ENCODE measurements at regions not wholly inside any gene's neighbourhood (a gene's known extent, or its start where the extent isn't known, plus 50 kb on each side); places are given as distances from the start of the nearest gene placed in this dataset.

DNA sequence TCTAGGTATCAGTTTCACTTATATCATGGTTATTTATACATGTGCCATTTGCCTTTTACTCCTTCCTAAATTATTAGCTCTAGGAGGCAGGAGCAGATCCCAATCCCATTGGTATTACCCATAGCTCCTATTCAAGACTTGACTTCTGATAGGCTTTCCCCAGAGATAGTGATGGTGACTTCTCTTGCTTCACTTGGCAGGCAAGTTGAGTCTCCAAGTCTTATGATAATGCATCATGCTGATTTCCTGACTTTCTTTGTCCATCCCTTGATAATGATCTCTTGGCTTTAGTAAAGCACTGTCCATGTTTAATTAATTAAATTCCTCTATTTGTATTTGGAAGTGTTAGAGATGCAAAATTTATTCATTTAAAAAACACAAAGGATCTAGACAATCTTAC lies 253.5 kb upstream of the ADAMTS5 start:
- no peaks in the 10 kb centered on the region for H3F3A ChIP-seq (replicated peaks; ENCODE audit: low read depth)
- no peaks in the 10 kb centered on the region for H3K36me3 ChIP-seq (ENCODE audit: insufficient read depth)
- H2AFZ ChIP-seq = no peak overlapping the region
- no peak overlapping the region for H3K27ac Mint-ChIP-seq
- no peak overlapping the region for H3K4me3 ChIP-seq
- TF ChIP-seq, protein P1, sequence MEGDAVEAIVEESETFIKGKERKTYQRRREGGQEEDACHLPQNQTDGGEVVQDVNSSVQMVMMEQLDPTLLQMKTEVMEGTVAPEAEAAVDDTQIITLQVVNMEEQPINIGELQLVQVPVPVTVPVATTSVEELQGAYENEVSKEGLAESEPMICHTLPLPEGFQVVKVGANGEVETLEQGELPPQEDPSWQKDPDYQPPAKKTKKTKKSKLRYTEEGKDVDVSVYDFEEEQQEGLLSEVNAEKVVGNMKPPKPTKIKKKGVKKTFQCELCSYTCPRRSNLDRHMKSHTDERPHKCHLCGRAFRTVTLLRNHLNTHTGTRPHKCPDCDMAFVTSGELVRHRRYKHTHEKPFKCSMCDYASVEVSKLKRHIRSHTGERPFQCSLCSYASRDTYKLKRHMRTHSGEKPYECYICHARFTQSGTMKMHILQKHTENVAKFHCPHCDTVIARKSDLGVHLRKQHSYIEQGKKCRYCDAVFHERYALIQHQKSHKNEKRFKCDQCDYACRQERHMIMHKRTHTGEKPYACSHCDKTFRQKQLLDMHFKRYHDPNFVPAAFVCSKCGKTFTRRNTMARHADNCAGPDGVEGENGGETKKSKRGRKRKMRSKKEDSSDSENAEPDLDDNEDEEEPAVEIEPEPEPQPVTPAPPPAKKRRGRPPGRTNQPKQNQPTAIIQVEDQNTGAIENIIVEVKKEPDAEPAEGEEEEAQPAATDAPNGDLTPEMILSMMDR (conservative IDR thresholded peaks at IDR 0.05; ENCODE audit: low read depth in 2 of 2) = no peak
- TF ChIP-seq CREB1 (CRISPR knock-in tag; IDR thresholded peaks at IDR 0.05; ENCODE audit: low read depth) (no peak), ZNF331 (CRISPR knock-in tag; IDR thresholded peaks at IDR 0.05; ENCODE audit: low read depth) (no peak), JUNB (IDR thresholded peaks at IDR 0.05; ENCODE audit: unreplicated experiment) (no peak)
- TF ChIP-seq, protein P2, sequence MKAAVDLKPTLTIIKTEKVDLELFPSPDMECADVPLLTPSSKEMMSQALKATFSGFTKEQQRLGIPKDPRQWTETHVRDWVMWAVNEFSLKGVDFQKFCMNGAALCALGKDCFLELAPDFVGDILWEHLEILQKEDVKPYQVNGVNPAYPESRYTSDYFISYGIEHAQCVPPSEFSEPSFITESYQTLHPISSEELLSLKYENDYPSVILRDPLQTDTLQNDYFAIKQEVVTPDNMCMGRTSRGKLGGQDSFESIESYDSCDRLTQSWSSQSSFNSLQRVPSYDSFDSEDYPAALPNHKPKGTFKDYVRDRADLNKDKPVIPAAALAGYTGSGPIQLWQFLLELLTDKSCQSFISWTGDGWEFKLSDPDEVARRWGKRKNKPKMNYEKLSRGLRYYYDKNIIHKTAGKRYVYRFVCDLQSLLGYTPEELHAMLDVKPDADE (IDR thresholded peaks at IDR 0.05) = no peak
- no peaks in the 10 kb centered on the region for H3K79me2 ChIP-seq (replicated peaks; ENCODE audit: insufficient read depth)
- H4K20me1 ChIP-seq (replicated peaks; ENCODE audit: insufficient read depth) = no peaks in the 10 kb centered on the region
- ATAC-seq (no peak), DNase-seq (ENCODE audit: low spot score) (no peak)
- H3K9me3 Mint-ChIP-seq = no peaks in the 10 kb centered on the region
- no peaks in the 10 kb centered on the region for H3K27me3 Mint-ChIP-seq (ENCODE audit: insufficient read depth, low read depth, poor library complexity)
- no peaks in the 10 kb centered on the region for H3K36me3 Mint-ChIP-seq (ENCODE audit: low read depth)
- H3K27me3 ChIP-seq (ENCODE audit: insufficient read depth) = no peaks in the 10 kb centered on the region
- H3K9me2 ChIP-seq (ENCODE audit: insufficient read depth) = no peaks in the 10 kb centered on the region
- peaks cover 16% of the 10 kb centered on the region for H3K4me1 ChIP-seq (ENCODE audit: insufficient read depth)
- H3K4me3 Mint-ChIP-seq = no peak overlapping the region
- H3K4me2 ChIP-seq = no peak overlapping the region
- H3K27ac ChIP-seq (ENCODE audit: low read depth) = no peak overlapping the region
- peaks cover 17% of the 10 kb centered on the region for H3K4me1 Mint-ChIP-seq

DNA sequence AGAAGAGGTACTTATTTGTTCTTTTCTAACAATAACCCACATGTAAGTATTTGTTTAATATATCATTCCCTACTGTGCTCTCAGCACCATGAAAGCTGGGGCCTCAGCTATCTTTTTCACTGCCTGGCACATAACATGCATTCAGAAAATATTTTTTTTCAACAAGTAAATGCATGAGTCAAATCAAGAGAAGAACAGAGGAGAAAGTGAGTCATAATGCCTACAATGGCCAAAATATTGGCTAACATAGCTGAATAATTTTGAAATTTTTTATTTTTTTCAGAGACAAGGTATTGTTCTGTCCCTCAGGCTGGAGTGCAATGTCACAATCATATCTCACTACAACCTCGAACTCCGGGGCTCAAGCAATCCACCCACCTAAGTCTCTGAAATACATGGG lies 252.2 kb upstream of the ADAMTS5 start:
- no peaks in the 10 kb centered on the region for H3K9me2 ChIP-seq (ENCODE audit: insufficient read depth)
- Mint-ChIP-seq H3K36me3 (ENCODE audit: low read depth) (no peaks in the 10 kb centered on the region), H3K4me3 (no peak overlapping the region), H3K27ac (no peak overlapping the region), H3K9me3 (no peaks in the 10 kb centered on the region), H3K27me3 (ENCODE audit: insufficient read depth, low read depth, poor library complexity) (no peaks in the 10 kb centered on the region), H3K4me1 (peaks cover 17% of the 10 kb centered on the region)
- H3K4me1 ChIP-seq (ENCODE audit: insufficient read depth) = peaks cover 16% of the 10 kb centered on the region
- DNase-seq (ENCODE audit: low spot score) = no peak
- no peak overlapping the region for H3K4me2 ChIP-seq
- no peaks in the 10 kb centered on the region for H3K27me3 ChIP-seq (ENCODE audit: insufficient read depth)
- H3F3A ChIP-seq (replicated peaks; ENCODE audit: low read depth) = no peaks in the 10 kb centered on the region
- H2AFZ ChIP-seq = no peak overlapping the region
- H3K27ac ChIP-seq (ENCODE audit: low read depth) = no peak overlapping the region
- no peak for ATAC-seq
- no peak overlapping the region for H3K4me3 ChIP-seq
- no peaks in the 10 kb centered on the region for H3K36me3 ChIP-seq (ENCODE audit: insufficient read depth)
- no peaks in the 10 kb centered on the region for H3K79me2 ChIP-seq (replicated peaks; ENCODE audit: insufficient read depth)
- H4K20me1 ChIP-seq (replicated peaks; ENCODE audit: insufficient read depth) = no peaks in the 10 kb centered on the region
- TF ChIP-seq CREB1 (CRISPR knock-in tag; IDR thresholded peaks at IDR 0.05; ENCODE audit: low read depth) (no peak), STAT1 (IDR thresholded peaks at IDR 0.05; ENCODE audit: unreplicated experiment) (no peak), EZH2phosphoT487 (IDR thresholded peaks at IDR 0.05; ENCODE audit: unreplicated experiment) (no peak), JUNB (IDR thresholded peaks at IDR 0.05; ENCODE audit: unreplicated experiment) (no peak), EZH2 (IDR thresholded peaks at IDR 0.05; ENCODE audit: low read depth, unreplicated experiment) (no peak), ZNF331 (CRISPR knock-in tag; IDR thresholded peaks at IDR 0.05; ENCODE audit: low read depth) (no peak)
- TF ChIP-seq, protein P1 (conservative IDR thresholded peaks at IDR 0.05; ENCODE audit: low read depth in 2 of 2) = no peak
- TF ChIP-seq, protein P2 (IDR thresholded peaks at IDR 0.05) = no peak

All from GM23338 (cell line).